Sigmoid colon (tissue), 6 donors: ENCODE measurements at regions not wholly inside any gene's neighbourhood (a gene's known extent, or its start where the extent isn't known, plus 50 kb on each side); places are given as distances from the start of the nearest gene placed in this dataset.

Source experiments
- DNase-seq: peaks from one replicate; pipeline ENCODE4 v3.0.0-alpha.2; 2019
- H3K27ac ChIP-seq, 4 donors: fragments of 200-600 bp; sonication (generic); one replicate each; pipeline ENCODE4 v1.5.1; 2016 to 2019; ENCODE audit warnings: mild to moderate bottlenecking in 1 of 4
- H3K27me3 ChIP-seq, 3 donors: fragments of 200-600 bp; sonication (generic); one replicate each; pipeline ENCODE4 v1.5.1; 2019; ENCODE audit warnings: mild to moderate bottlenecking in 1 of 3
- H3K36me3 ChIP-seq, 4 donors: fragments of 200-600 bp; sonication (generic); one replicate each; pipeline ENCODE4 v1.5.1; 2016 to 2019
- H3K4me1 ChIP-seq, 4 donors: fragments of 200-600 bp; sonication (generic); one replicate each; pipeline ENCODE4 v1.5.1; 2017 to 2019
- H3K4me3 ChIP-seq, 4 donors: fragments of 200-600 bp; sonication (generic); one replicate each; pipeline ENCODE4 v1.5.1; 2017 to 2019; ENCODE audit warnings: mild to moderate bottlenecking in 2 of 4, moderate library complexity in 1 of 4
- H3K9me3 ChIP-seq, 4 donors: fragments of 200-600 bp in 3 of 4; sonication (generic) in 3 of 4; one replicate each; pipeline versions ENCODE4 v1.5.1 to v1.6.1; 2013 to 2019
- EP300 ChIP-seq, 4 donors: sonication (generic); formaldehyde crosslinking; IDR thresholded peaks; one replicate each; pipeline ENCODE4 v1.6.1; 2017; ENCODE audit warnings: antibody characterized with exemption in 4 of 4
- POLR2A ChIP-seq, 2 donors: fragments of 450-650 bp; IDR thresholded peaks; one replicate each; pipeline ENCODE4 v1.6.1; 2016; ENCODE audit warnings: antibody characterized with exemption in 2 of 2, mild to moderate bottlenecking in 2 of 2, moderate library complexity in 2 of 2
- POLR2AphosphoS5 ChIP-seq, 4 donors: sonication (generic); formaldehyde crosslinking; IDR thresholded peaks; one replicate each; pipeline ENCODE4 v1.6.1; 2017; ENCODE audit warnings: antibody characterized with exemption in 4 of 4
- WGBS, 2 donors: extraction: QIAGEN DNeasy Blood & Tissue Kit; methylation state at CpG; one replicate each; pipeline ENCODE4 v1.1.7; 2013; 5-methylcytosine and 5-hydroxymethylcytosine counted together
- intact Hi-C: fragments of 100-400 bp; cut with DNase I; formaldehyde crosslinking; loops from one replicate; pipeline ENCODE4 v1.15.1; 2023
- TF ChIP-seq, protein P1 (sequence below), 4 experiments: fragments of 450-650 bp in 3 of 4; fragments of 200-600 bp in 1 of 4; IDR thresholded peaks; one replicate each; pipeline ENCODE4 v1.5.1; 2016 to 2019; ENCODE audit warnings: antibody characterized with exemption in 4 of 4, mild to moderate bottlenecking in 3 of 4, moderate library complexity in 2 of 4
- donor health status: healthy with polysubstance abuse.
- donor health status: healthy.

- 74 to 85% methylated on average over 3 of the region's 3 CpGs for WGBS, 2 donors
- H3K4me3 ChIP-seq = no peak overlapping the region
- no peak for DNase-seq
- H3K4me1 ChIP-seq = no peaks in the 10 kb centered on the region
- intact Hi-C loops = no loop called here
- no peaks in the 10 kb centered on the region for H3K27me3 ChIP-seq
- no peaks in the 10 kb centered on the region for H3K36me3 ChIP-seq
- H3K9me3 ChIP-seq = no peaks in the 10 kb centered on the region
- no peak for TF ChIP-seq EP300 (IDR thresholded peaks at IDR 0.05)
- no peak for TF ChIP-seq POLR2A (IDR thresholded peaks at IDR 0.05)
- TF ChIP-seq, protein P1, sequence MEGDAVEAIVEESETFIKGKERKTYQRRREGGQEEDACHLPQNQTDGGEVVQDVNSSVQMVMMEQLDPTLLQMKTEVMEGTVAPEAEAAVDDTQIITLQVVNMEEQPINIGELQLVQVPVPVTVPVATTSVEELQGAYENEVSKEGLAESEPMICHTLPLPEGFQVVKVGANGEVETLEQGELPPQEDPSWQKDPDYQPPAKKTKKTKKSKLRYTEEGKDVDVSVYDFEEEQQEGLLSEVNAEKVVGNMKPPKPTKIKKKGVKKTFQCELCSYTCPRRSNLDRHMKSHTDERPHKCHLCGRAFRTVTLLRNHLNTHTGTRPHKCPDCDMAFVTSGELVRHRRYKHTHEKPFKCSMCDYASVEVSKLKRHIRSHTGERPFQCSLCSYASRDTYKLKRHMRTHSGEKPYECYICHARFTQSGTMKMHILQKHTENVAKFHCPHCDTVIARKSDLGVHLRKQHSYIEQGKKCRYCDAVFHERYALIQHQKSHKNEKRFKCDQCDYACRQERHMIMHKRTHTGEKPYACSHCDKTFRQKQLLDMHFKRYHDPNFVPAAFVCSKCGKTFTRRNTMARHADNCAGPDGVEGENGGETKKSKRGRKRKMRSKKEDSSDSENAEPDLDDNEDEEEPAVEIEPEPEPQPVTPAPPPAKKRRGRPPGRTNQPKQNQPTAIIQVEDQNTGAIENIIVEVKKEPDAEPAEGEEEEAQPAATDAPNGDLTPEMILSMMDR (IDR thresholded peaks at IDR 0.05) = no peak
- no peak overlapping the region for H3K27ac ChIP-seq
Measured at GRCh38 chr2:187875261-187876141, 321.3 kb upstream of the TFPI start.

- Histone ChIP-seq H3K36me3 (no peaks in the 10 kb centered on the region), H3K27me3 (no peaks in the 10 kb centered on the region), H3K27ac (no peak overlapping the region), H3K9me3 (no peaks in the 10 kb centered on the region), H3K4me3 (no peak overlapping the region), H3K4me1 (no peaks in the 10 kb centered on the region)
- WGBS, 2 donors = 27 to 67% methylated on average over 5 of the region's 5 CpGs
- intact Hi-C loops = no loop called here
- TF ChIP-seq POLR2A (IDR thresholded peaks at IDR 0.05) (no peak), POLR2AphosphoS5 (IDR thresholded peaks at IDR 0.05) (no peak), EP300 (IDR thresholded peaks at IDR 0.05) (no peak)
- TF ChIP-seq, protein P1 (IDR thresholded peaks at IDR 0.05) = no peak
- no peak for DNase-seq
Measured at GRCh38 chr2:187876554-187876953, 322.3 kb upstream of the TFPI start.

DNA sequence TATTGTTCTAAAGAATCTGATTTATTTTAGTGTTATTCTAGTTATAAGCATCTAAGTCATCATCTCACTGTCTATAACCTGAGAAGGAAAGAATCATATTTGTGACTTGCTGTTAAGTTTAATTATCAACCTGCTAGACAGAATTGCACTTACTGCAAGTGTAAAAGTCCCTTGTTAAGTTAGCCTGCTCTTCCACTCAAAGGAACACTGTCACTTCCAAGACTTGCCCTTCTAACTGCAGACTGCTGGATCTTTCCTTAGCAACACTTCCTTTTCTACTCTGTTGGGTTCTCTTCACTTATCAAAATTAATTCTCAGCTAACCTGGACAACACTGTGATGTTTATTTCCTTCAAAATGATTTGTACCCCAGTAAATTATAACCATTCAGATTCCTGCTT lies 323.2 kb upstream of the TFPI start:
- no peak for TF ChIP-seq POLR2A (IDR thresholded peaks at IDR 0.05)
- intact Hi-C loops = no loop called here
- Histone ChIP-seq H3K9me3 (no peaks in the 10 kb centered on the region), H3K27me3 (no peaks in the 10 kb centered on the region), H3K4me1 (no peaks in the 10 kb centered on the region), H3K27ac (no peak overlapping the region), H3K4me3 (no peak overlapping the region), H3K36me3 (no peaks in the 10 kb centered on the region)
- no peak for DNase-seq

DNA sequence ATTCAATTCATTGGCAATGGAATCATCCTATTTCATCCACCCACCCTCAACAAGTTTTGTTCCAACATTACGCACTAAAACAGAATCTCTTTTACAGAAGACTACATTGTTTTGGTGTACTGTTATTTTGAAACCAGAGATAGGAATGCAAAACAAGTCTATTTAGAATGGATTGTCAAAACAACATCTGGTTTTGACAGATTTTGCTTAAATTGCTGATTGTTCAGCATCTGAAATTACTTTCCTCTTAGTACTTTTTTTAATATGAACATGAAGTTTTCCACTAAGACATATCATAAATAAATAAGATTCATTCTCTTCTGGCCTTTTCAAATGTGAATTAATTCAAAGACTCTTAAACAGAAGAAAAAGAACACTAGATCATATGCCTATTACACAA lies 323.9 kb upstream of the TFPI start:
- Histone ChIP-seq H3K4me1 (no peaks in the 10 kb centered on the region), H3K36me3 (no peaks in the 10 kb centered on the region), H3K9me3 (no peaks in the 10 kb centered on the region), H3K4me3 (no peak overlapping the region), H3K27me3 (no peaks in the 10 kb centered on the region), H3K27ac (no peak overlapping the region)
- TF ChIP-seq POLR2AphosphoS5 (IDR thresholded peaks at IDR 0.05) (no peak), EP300 (IDR thresholded peaks at IDR 0.05) (no peak), POLR2A (IDR thresholded peaks at IDR 0.05) (no peak)
- TF ChIP-seq, protein P1 (IDR thresholded peaks at IDR 0.05) = no peak
- 87 to 89% methylated on average over 1 of the region's 1 CpG for WGBS, 2 donors
- no peak for DNase-seq
- intact Hi-C loops = no loop called here

DNA sequence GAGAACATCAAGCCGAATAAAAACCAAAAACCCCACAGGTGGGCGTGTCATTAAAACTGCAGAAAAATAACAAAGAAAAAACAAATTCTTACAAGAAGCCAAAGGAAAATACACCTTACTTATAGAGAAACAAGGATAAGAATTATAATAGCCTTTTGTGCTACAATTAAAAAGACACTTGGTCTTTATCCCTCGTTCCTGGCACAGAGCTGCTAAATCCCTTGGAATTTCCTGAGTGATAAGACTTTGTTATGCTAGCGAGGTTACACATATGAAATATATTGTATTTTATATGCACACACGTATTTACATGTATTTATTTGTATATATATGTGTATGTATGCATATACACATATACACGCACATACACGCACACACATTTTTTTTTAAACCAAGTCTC lies 325.3 kb upstream of the TFPI start:
- intact Hi-C loops = no loop called here
- Histone ChIP-seq H3K9me3 (no peaks in the 10 kb centered on the region), H3K4me1 (no peaks in the 10 kb centered on the region), H3K27me3 (no peaks in the 10 kb centered on the region), H3K36me3 (no peaks in the 10 kb centered on the region), H3K27ac (no peak overlapping the region), H3K4me3 (no peak overlapping the region)
- 89 to 92% methylated on average over 7 of the region's 7 CpGs for WGBS, 2 donors
- no peak for DNase-seq
- no peak for TF ChIP-seq POLR2AphosphoS5 (IDR thresholded peaks at IDR 0.05)

- WGBS, 2 donors = 88% methylated on average over 1 of the region's 1 CpG
Measured at GRCh38 chr2:187884003-187884402, 329.8 kb upstream of the TFPI start.

More at GRCh38 chr2:187884003-187884402, 329.8 kb upstream of the TFPI start:
- H3K4me1 ChIP-seq = no peaks in the 10 kb centered on the region
- no peak overlapping the region for H3K27ac ChIP-seq
- intact Hi-C loops = no loop called here
- H3K27me3 ChIP-seq = no peaks in the 10 kb centered on the region
- H3K36me3 ChIP-seq = no peaks in the 10 kb centered on the region
- no peaks in the 10 kb centered on the region for H3K9me3 ChIP-seq
- no peak overlapping the region for H3K4me3 ChIP-seq
- DNase-seq = no peak
- no peak for TF ChIP-seq POLR2AphosphoS5 (IDR thresholded peaks at IDR 0.05)
- TF ChIP-seq EP300 (IDR thresholded peaks at IDR 0.05) = no peak
- no peak for TF ChIP-seq POLR2A (IDR thresholded peaks at IDR 0.05)
- TF ChIP-seq, protein P1 (IDR thresholded peaks at IDR 0.05) = no peak
